H7 (cell line): ENCODE measurements at regions not wholly inside any gene's neighbourhood (a gene's known extent, or its start where the extent isn't known, plus 50 kb on each side); places are given as distances from the start of the nearest gene placed in this dataset.

Experiments used
- DNase-seq: peaks from one replicate; pipeline ENCODE4 v3.0.0; 2012
- H3K27me3 ChIP-seq: 2 replicates; pipeline ENCODE4 v1.6.0; 2011; ENCODE audit warnings: mild to moderate bottlenecking, low read length; ENCODE audit not compliant: control insufficient read depth, insufficient read depth
- H3K36me3 ChIP-seq: replicated peaks from 2 replicates; pipeline ENCODE4 v1.5.1; 2011; ENCODE audit warnings: low read length; ENCODE audit not compliant: control insufficient read depth, insufficient read depth
- H3K4me3 ChIP-seq: 2 replicates; pipeline ENCODE4 v1.5.1; 2011; ENCODE audit warnings: low read depth, mild to moderate bottlenecking, control low read depth, low read length, moderate library complexity; ENCODE audit not compliant: insufficient read depth

- H3K36me3 ChIP-seq: no peaks in the 10 kb centered on the region
- no peaks in the 10 kb centered on the region for H3K27me3 ChIP-seq
- DNase-seq: no peak
- H3K4me3 ChIP-seq: no peak overlapping the region
Observed at GRCh38 chr16:6125483-6126259, 1028.1 kb upstream of the EEF2KMT start.

GRCh38 chr16:6124136-6124535 lies 1026.5 kb upstream of the EEF2KMT start:
- H3K27me3 ChIP-seq: no peaks in the 10 kb centered on the region
- peak; percentile 43 for DNase-seq
- no peaks in the 10 kb centered on the region for H3K36me3 ChIP-seq
- no peak overlapping the region for H3K4me3 ChIP-seq

GRCh38 chr16:6122401-6122800 lies 1024.8 kb upstream of the EEF2KMT start:
- no peaks in the 10 kb centered on the region for H3K27me3 ChIP-seq
- H3K4me3 ChIP-seq: no peak overlapping the region
- DNase-seq: no peak
- no peaks in the 10 kb centered on the region for H3K36me3 ChIP-seq

- no peak for DNase-seq
- H3K36me3 ChIP-seq: no peaks in the 10 kb centered on the region
- H3K27me3 ChIP-seq: no peaks in the 10 kb centered on the region
- no peak overlapping the region for H3K4me3 ChIP-seq
Observed at GRCh38 chr16:6114691-6115090, 1017.1 kb upstream of the EEF2KMT start.

- Histone ChIP-seq H3K4me3 (no peak overlapping the region), H3K27me3 (no peaks in the 10 kb centered on the region), H3K36me3 (no peaks in the 10 kb centered on the region)
- no peak for DNase-seq
Observed at GRCh38 chr16:6113749-6114148, 1016.2 kb upstream of the EEF2KMT start.

GRCh38 chr16:6112700-6113099 lies 1015.1 kb upstream of the EEF2KMT start:
- no peaks in the 10 kb centered on the region for H3K27me3 ChIP-seq
- H3K36me3 ChIP-seq: no peaks in the 10 kb centered on the region
- no peak overlapping the region for H3K4me3 ChIP-seq
- DNase-seq: no peak

GRCh38 chr16:6111390-6111789 lies 1013.8 kb upstream of the EEF2KMT start:
- H3K27me3 ChIP-seq: no peaks in the 10 kb centered on the region
- H3K4me3 ChIP-seq: no peak overlapping the region
- no peaks in the 10 kb centered on the region for H3K36me3 ChIP-seq
- DNase-seq: no peak

- no peak overlapping the region for H3K4me3 ChIP-seq
- H3K36me3 ChIP-seq: no peaks in the 10 kb centered on the region
- H3K27me3 ChIP-seq: no peaks in the 10 kb centered on the region
- DNase-seq: no peak
Observed at GRCh38 chr16:6110346-6110745, 1012.8 kb upstream of the EEF2KMT start.

GRCh38 chr16:6106061-6106460 lies 1008.5 kb upstream of the EEF2KMT start:
- H3K4me3 ChIP-seq: no peak overlapping the region
- no peaks in the 10 kb centered on the region for H3K36me3 ChIP-seq
- DNase-seq: no peak
- no peaks in the 10 kb centered on the region for H3K27me3 ChIP-seq

GRCh38 chr16:6105115-6105514 lies 1007.5 kb upstream of the EEF2KMT start:
- Histone ChIP-seq H3K36me3 (no peaks in the 10 kb centered on the region), H3K4me3 (no peak overlapping the region), H3K27me3 (no peaks in the 10 kb centered on the region)
- DNase-seq: no peak

GRCh38 chr16:6104428-6104827 lies 1006.8 kb upstream of the EEF2KMT start:
- no peak for DNase-seq
- Histone ChIP-seq H3K4me3 (no peak overlapping the region), H3K27me3 (no peaks in the 10 kb centered on the region), H3K36me3 (no peaks in the 10 kb centered on the region)

GRCh38 chr16:6103561-6103960 lies 1006.0 kb upstream of the EEF2KMT start:
- H3K36me3 ChIP-seq: no peaks in the 10 kb centered on the region
- H3K4me3 ChIP-seq: no peak overlapping the region
- no peak for DNase-seq
- no peaks in the 10 kb centered on the region for H3K27me3 ChIP-seq

- Histone ChIP-seq H3K36me3 (no peaks in the 10 kb centered on the region), H3K27me3 (no peaks in the 10 kb centered on the region), H3K4me3 (no peak overlapping the region)
- no peak for DNase-seq
Observed at GRCh38 chr16:6099102-6099501, 1001.5 kb upstream of the EEF2KMT start.

GRCh38 chr16:6096931-6097670 lies 999.5 kb upstream of the EEF2KMT start:
- no peaks in the 10 kb centered on the region for H3K27me3 ChIP-seq
- no peak overlapping the region for H3K4me3 ChIP-seq
- H3K36me3 ChIP-seq: no peaks in the 10 kb centered on the region
- no peak for DNase-seq

- H3K36me3 ChIP-seq: no peaks in the 10 kb centered on the region
- no peak for DNase-seq
- no peaks in the 10 kb centered on the region for H3K27me3 ChIP-seq
- H3K4me3 ChIP-seq: no peak overlapping the region
Observed at GRCh38 chr16:6095414-6095813, 997.8 kb upstream of the EEF2KMT start.
